Esophagus muscularis mucosa (tissue), 3 donors: ENCODE measurements at regions not wholly inside any gene's neighbourhood (a gene's known extent, or its start where the extent isn't known, plus 50 kb on each side); places are given as distances from the start of the nearest gene placed in this dataset.

Source experiments
- CTCF ChIP-seq, 3 experiments: fragments of 200-600 bp in 2 of 3; fragments of 450-650 bp in 1 of 3; sonication (generic) in 2 of 3; IDR thresholded peaks; one replicate each; pipeline ENCODE4 v1.5.1; 2017 to 2019; ENCODE audit warnings: antibody characterized with exemption in 3 of 3, mild to moderate bottlenecking in 2 of 3, moderate library complexity in 1 of 3
- EP300 ChIP-seq: sonication (generic); formaldehyde crosslinking; IDR thresholded peaks from one replicate; pipeline ENCODE4 v1.6.1; 2017; ENCODE audit warnings: antibody characterized with exemption

DNA sequence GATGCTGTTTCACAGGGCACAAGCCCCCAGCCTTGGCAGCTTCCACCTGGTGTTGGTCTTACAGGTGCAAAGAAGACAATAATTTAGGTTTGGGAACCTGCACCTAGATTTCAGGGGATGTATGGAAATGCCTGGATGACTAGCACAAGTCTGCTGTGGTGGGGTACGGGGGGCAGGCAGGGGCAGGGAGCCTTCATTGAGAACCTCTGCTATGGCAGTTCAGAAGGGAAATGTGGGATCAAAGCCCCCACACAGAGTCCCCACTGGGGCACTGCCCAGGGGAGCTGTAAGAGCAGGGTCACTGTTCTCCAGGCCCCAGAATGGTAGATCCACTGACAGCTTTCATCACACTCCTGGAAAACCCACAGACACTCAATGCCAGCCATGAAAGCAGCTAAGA is 686.5 kb downstream of the FAM181B start:
- TF ChIP-seq EP300 (no peak), CTCF (IDR thresholded peaks at IDR 0.05) (no peak)
